HG03571 (cell line): ENCODE measurements at regions not wholly inside any gene's neighbourhood (a gene's known extent, or its start where the extent isn't known, plus 50 kb on each side); places are given as distances from the start of the nearest gene placed in this dataset.
"Not testable (repeated sequence)": the region's sequence is repeated elsewhere in the genome, so short reads cannot be mapped to it uniquely, and the experiment has no call there.

Source experiments
- ATAC-seq: cut with Tn5 transposase; IDR thresholded peaks from one replicate; pipeline ENCODE4 v1.9.1; 2021; ENCODE audit not compliant: unreplicated experiment

- ATAC-seq = no peak
Measured at GRCh38 chr5:155485386-155485785, 471.8 kb downstream of the KIF4B start.

GRCh38 chr5:155489949-155490348, 476.4 kb downstream of the KIF4B start:
- no peak for ATAC-seq

GRCh38 chr5:155492191-155492590, 478.6 kb downstream of the KIF4B start:
- no peak for ATAC-seq

- no peak for ATAC-seq
Measured at GRCh38 chr5:155504606-155505005, 491.1 kb downstream of the KIF4B start.

GRCh38 chr5:155507363-155507762, 493.8 kb downstream of the KIF4B start:
- ATAC-seq = no peak

GRCh38 chr5:155508673-155509072, 495.1 kb downstream of the KIF4B start:
- ATAC-seq = no peak

- ATAC-seq = no peak
Measured at GRCh38 chr5:155512329-155512728, 498.8 kb downstream of the KIF4B start.

GRCh38 chr5:155514105-155514563, 500.6 kb downstream of the KIF4B start:
- ATAC-seq = no peak

- no peak for ATAC-seq
Measured at GRCh38 chr5:155522540-155522939, 509.0 kb downstream of the KIF4B start.

GRCh38 chr5:155529362-155529761, 515.8 kb downstream of the KIF4B start:
- ATAC-seq = no peak

- ATAC-seq = no peak
Measured at GRCh38 chr5:155530046-155530445, 516.5 kb downstream of the KIF4B start.

GRCh38 chr5:155532621-155533311, 519.2 kb downstream of the KIF4B start:
- ATAC-seq = no peak

- no peak for ATAC-seq
Measured at GRCh38 chr5:155540000-155540595, 526.5 kb downstream of the KIF4B start.

- ATAC-seq = no peak
Measured at GRCh38 chr5:155546075-155546474, 532.5 kb downstream of the KIF4B start.

GRCh38 chr5:155554500-155554899, 540.9 kb downstream of the KIF4B start:
- no peak for ATAC-seq

GRCh38 chr5:155556222-155556621, 542.7 kb downstream of the KIF4B start:
- no peak for ATAC-seq

GRCh38 chr5:155556700-155557099, 543.1 kb downstream of the KIF4B start:
- ATAC-seq = no peak

GRCh38 chr5:155562158-155562557, 548.6 kb downstream of the KIF4B start:
- ATAC-seq = no peak

- no peak for ATAC-seq
Measured at GRCh38 chr5:155564541-155564940, 551.0 kb downstream of the KIF4B start.

GRCh38 chr5:155575861-155576260, 562.3 kb downstream of the KIF4B start:
- no peak for ATAC-seq

GRCh38 chr5:155586808-155587207, 573.3 kb downstream of the KIF4B start:
- not testable (repeated sequence) for ATAC-seq

- ATAC-seq = no peak
Measured at GRCh38 chr5:155587458-155587857, 573.9 kb downstream of the KIF4B start.

- ATAC-seq = no peak
Measured at GRCh38 chr5:155591273-155591672, 577.7 kb downstream of the KIF4B start.
